Sciatic nerve (tissue), 2 donors: ENCODE measurements at regions not wholly inside any gene's neighbourhood (a gene's known extent, or its start where the extent isn't known, plus 50 kb on each side); places are given as distances from the start of the nearest gene placed in this dataset.
A peak's percentile ranks its signal among the peaks of the same experiment; 100 is the strongest.
"Not testable (repeated sequence)": the region's sequence is repeated elsewhere in the genome, so short reads cannot be mapped to it uniquely, and the experiment has no call there.

Experiments
- ATAC-seq: fragments of 200-7000 bp; cut with Tn5 transposase; one replicate; pipeline ENCODE4 v1.9.1; 2020; ENCODE audit warnings: mild to moderate bottlenecking, moderate library complexity
- DNase-seq: peaks from one replicate; pipeline ENCODE4 v3.0.0-alpha.2; 2020; ENCODE audit warnings: low spot score
- intact Hi-C: fragments of 100-400 bp; cut with DNase I; formaldehyde crosslinking; loops from one replicate; pipeline ENCODE4 v1.14.2; 2022
- donor health status: DM: no; HTN: no; CAD: no.
- donor health status: DM: no; HTN: no; CAD: no.

DNA sequence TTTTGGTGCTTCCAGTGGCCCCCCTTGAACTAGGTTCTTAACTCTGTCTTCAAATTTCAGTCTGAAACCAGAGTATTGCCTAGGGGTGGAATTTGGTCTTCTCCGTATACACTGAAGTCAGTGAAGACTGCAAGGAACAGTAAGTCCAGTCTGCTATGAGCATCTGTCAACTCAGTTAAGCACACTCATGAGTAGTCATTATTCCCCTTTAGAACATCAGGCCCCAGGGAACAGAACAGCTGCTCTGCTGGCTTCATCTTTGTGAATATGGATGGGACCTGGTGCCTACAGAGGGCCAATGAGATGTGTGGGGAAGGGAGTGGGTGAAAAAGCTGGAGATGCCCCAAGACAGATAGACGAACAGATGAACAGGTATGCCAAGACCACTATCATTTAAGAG, 85.2 kb upstream of the PRR23C start:
- intact Hi-C loops, result no loop called here
- no peak for ATAC-seq
- no peak for DNase-seq

- intact Hi-C loops, result no loop called here
- no peak for ATAC-seq
Measured at GRCh38 chr3:139130390-139131140, 85.9 kb upstream of the PRR23C start.

DNA sequence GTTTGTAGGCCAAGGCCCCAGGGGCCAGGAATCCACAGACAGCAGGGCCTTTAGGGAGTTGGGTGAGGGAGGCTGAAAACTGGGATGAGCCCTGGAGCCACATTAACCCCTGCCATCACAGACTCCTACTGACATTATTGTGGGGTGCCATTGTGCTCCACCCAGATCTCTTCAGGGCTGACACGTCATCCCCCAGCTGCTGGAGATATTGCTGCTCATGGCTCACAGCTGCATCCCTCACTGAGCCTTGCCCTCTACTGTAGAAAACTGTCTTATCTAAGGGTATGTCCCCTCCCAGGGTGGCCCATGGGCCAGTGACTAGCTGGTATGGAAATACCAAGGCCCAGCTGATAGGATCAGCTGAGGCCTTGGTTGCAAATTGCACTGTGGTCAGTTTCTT, 87.3 kb upstream of the PRR23C start:
- intact Hi-C loops, result no loop called here
- ATAC-seq (no peak), DNase-seq (no peak)

More at GRCh38 chr3:139130390-139131140, 85.9 kb upstream of the PRR23C start:
- no peak for DNase-seq

DNA sequence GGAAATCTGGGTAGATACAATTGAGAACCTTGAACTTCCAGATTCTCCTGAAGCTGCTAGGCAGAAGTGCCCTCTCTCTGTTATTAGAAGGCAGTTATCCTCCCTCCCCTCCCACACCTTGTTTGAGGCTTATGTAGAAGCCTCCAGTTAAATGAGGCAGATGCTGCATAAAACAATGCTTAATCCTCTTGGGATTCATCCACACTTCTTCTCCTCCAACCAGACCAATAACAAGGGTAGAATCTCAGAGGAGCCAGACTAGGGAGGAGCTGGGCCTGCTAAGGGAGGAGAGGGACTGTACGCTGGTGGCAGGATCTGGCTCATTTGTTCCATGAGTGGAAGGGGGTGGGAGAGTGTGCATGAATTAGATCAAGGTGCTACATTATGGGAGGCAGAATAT, 88.3 kb upstream of the PRR23C start:
- ATAC-seq (no peak), DNase-seq (no peak)
- intact Hi-C loops, result no loop called here

- intact Hi-C loops, result no loop called here
- ATAC-seq (no peak), DNase-seq (no peak)
Measured at GRCh38 chr3:139134678-139135372, 90.1 kb upstream of the PRR23C start.

DNA sequence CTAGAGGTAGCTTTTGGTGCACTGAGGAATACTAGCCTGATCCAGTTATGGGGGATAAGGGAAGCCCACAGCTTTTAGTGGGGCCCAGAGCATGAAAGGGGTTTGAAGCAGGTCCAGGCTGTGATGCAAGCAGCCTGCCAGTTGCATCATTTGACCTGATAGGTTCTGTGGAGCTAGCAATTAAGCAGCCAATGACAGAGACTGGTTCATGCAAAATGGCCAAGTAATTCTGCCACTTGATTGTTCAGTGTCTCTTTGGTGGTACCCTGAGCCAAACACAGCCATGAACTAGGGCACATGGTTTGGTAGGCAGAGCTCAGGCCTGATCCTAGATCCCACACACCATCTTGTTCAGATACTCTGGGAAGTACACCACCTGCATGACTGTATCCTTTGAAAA, 91.0 kb upstream of the PRR23C start:
- intact Hi-C loops, result no loop called here
- ATAC-seq (no peak), DNase-seq (no peak)

DNA sequence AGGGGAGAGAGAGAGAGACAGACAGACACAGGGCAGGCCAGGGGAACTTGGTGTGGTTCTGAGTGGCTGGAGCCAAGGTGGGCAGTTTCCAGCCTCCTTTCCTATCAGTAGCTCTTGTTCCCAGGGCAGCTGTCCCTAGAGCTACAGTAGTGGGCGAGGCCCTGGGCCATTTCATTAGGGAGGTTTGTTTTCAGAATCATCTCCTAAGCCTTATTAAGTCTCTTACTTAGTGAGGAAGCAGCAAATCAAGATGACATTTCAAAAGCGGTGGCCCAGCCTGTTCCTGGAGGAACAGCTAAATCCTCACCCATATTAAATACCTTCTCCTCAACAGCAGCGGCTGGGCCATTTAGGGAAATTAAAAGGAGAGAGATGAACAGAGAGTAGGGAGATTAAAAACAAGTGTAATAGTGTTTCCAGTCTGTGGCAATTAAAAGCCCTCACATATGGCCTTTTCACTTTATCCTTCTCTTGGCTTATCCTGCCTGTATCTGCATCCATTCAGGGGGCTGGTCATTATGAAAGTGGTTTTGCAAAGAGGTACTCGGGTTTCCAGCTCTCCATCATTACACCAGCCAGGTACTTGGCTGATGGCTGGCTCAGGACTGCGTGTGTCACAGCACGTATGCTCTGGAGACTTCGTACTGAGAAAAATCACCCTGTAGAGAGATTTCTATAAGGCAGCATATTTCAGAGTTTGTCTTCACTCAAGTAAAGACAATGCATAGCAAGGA, 91.9 kb upstream of the PRR23C start:
- DNase-seq, result no peak
- intact Hi-C loops, result no loop called here
- ATAC-seq, result no peak

GRCh38 chr3:139140553-139140952, 95.9 kb upstream of the PRR23C start:
- ATAC-seq (no peak), DNase-seq (no peak)
- intact Hi-C loops, result no loop called here

GRCh38 chr3:139145980-139146379, 101.3 kb upstream of the PRR23C start:
- DNase-seq, intact Hi-C loops, ATAC-seq: not testable (repeated sequence)

GRCh38 chr3:139151530-139151929, 106.8 kb upstream of the PRR23C start:
- no peak for ATAC-seq
- intact Hi-C loops, result no loop called here
- no peak for DNase-seq

- intact Hi-C loops, DNase-seq, ATAC-seq: not testable (repeated sequence)
Measured at GRCh38 chr3:139153434-139153833, 108.7 kb upstream of the PRR23C start.

GRCh38 chr3:139157161-139157932, 112.7 kb upstream of the PRR23C start:
- no peak for DNase-seq
- intact Hi-C loops, result no loop called here

DNA sequence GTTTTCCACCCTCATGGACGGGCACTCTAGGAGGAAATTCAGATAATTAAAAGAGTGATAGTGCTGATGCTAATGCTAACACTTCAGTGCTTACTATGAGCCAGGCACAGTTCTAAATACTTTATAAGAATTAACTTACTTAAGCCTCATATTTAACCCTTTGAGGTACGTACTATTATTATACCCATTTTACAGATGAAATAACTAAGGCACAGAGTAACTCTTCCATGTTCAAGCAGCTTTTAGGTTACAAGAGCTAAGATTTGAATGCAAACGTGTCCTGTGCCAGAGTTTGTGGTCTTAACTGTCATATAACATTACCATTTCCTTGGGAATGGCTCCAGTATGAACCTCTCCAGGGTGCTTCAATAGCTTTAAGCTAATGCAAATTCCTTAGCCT, 114.7 kb upstream of the PRR23C start:
- DNase-seq (no peak), ATAC-seq (no peak)
- intact Hi-C loops, result no loop called here

More at GRCh38 chr3:139157161-139157932, 112.7 kb upstream of the PRR23C start:
- no peak for ATAC-seq

- intact Hi-C loops, result no loop called here
- peak; percentile 63 for ATAC-seq
Measured at GRCh38 chr3:139173372-139174108, 128.8 kb upstream of the PRR23C start.

DNA sequence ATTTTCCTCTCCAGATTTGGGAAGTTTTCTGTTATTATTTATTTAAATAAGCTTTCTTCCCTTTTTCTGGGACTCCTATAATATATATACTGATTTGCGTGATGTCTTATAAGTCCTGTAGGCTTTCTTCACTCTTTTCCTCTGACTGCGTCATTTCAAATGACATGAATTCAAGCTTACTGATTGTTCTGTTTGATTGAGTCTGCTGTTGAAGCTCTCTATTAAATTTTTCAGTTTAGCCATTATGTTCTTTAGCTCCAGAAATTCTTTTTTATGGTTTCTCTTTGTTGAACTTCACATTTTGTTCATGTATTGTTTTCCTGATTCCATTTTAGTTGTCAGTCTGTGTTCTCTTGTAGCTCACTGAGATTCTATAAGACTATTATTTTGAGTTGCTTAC, 135.8 kb upstream of the PRR23C start:
- intact Hi-C loops, result no loop called here
- no peak for DNase-seq

More at GRCh38 chr3:139173372-139174108, 128.8 kb upstream of the PRR23C start:
- DNase-seq, result no peak

GRCh38 chr3:139182143-139182542, 137.5 kb upstream of the PRR23C start:
- no peak for ATAC-seq
- DNase-seq, result no peak
- intact Hi-C loops, result no loop called here

More for the DNA sequence above, 135.8 kb upstream of the PRR23C start:
- no peak for ATAC-seq

DNA sequence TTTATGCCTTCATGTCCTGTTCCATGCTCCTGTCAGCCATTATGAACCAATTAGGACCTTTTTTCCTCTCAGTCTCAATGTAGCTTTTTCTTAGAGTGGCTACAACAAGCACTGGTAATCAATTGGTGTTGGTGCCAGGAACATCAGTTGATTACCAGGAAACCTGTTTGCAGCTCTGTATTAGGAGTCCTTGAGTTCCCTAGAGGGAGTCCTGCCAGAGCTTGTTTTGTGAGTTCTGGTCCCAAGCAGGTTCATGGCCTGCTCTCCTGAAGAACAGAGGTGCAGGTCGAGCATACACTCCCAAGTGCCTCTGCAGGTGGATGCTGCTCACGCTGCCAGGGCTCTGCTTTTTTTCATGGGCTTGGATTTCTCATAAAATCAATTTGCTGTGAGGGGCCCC, 137.9 kb upstream of the PRR23C start:
- ATAC-seq (no peak), DNase-seq (no peak)
- intact Hi-C loops, result no loop called here

DNA sequence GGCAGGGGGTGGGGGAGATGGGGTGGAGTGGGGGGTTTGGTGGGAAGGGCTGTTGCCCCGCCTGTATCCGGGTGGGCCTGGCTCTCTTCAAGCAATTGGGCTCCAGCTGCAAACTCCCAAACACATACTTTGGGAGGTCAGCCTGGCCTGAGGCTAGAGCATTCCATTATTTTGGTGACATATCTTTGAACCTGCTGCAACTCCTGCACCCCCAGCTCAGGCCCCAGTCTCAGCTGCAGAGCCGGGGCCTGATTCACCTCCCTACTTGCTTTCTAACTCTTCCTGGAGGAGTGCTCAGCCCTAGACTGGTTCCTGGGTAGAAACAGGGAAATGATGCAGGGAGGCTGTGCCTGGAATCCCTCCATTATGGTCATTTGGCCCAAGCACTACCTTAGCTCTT, 140.8 kb upstream of the PRR23C start:
- ATAC-seq (no peak), DNase-seq (no peak)
- intact Hi-C loops, result no loop called here

DNA sequence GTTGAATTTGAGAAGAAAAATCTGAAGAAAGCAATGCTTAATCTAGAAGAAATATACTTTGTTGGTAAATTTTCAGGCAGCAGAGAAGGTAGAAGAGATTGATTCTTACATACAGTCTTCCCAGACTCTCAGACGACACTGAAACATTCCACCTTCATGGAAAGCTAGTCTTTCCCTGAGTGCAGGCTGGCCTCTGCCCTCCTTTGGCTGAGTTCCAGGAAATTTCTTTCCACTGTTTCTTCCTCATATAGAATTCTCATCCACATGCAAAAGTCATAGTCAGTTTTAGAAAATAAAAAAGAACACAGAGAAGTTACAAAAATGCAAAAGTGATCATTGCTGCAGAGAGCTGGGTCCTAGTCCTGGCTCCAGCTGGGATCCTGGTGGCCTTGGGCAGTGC, 142.5 kb upstream of the PRR23C start:
- intact Hi-C loops, result no loop called here
- no peak for ATAC-seq
- DNase-seq, result no peak
